GM12873 (cell line): ENCODE measurements at regions not wholly inside any gene's neighbourhood (a gene's known extent, or its start where the extent isn't known, plus 50 kb on each side); places are given as distances from the start of the nearest gene placed in this dataset.

Experiments
- TF ChIP-seq, protein P1 (sequence below): IDR thresholded peaks from 2 replicates; pipeline ENCODE4 v1.5.1; 2012; ENCODE audit warnings: low read depth, mild to moderate bottlenecking, moderate library complexity, low read length, control low read depth; ENCODE audit not compliant: insufficient read depth; ENCODE audit errors: missing control alignments

DNA sequence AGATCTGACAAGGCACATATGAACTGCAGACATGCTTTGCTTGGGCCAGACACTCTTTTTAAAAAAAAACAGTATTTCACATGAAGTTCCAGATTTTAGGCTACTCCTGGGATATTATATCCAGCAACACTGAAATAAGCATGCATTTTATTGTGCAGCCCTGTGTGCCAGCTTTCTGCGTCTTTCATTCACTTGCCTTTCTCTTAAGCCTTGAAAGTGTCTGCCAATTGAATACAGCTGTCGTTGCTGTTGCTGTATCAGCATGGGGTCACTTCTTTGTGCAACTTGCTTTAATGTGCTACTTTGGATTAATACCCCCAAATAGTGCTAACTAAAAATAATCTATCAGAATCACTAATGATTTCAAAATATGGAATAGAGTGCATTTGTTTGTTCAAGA, 657.8 kb downstream of the SLITRK6 start:
- TF ChIP-seq, protein P1, sequence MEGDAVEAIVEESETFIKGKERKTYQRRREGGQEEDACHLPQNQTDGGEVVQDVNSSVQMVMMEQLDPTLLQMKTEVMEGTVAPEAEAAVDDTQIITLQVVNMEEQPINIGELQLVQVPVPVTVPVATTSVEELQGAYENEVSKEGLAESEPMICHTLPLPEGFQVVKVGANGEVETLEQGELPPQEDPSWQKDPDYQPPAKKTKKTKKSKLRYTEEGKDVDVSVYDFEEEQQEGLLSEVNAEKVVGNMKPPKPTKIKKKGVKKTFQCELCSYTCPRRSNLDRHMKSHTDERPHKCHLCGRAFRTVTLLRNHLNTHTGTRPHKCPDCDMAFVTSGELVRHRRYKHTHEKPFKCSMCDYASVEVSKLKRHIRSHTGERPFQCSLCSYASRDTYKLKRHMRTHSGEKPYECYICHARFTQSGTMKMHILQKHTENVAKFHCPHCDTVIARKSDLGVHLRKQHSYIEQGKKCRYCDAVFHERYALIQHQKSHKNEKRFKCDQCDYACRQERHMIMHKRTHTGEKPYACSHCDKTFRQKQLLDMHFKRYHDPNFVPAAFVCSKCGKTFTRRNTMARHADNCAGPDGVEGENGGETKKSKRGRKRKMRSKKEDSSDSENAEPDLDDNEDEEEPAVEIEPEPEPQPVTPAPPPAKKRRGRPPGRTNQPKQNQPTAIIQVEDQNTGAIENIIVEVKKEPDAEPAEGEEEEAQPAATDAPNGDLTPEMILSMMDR = no peak

DNA sequence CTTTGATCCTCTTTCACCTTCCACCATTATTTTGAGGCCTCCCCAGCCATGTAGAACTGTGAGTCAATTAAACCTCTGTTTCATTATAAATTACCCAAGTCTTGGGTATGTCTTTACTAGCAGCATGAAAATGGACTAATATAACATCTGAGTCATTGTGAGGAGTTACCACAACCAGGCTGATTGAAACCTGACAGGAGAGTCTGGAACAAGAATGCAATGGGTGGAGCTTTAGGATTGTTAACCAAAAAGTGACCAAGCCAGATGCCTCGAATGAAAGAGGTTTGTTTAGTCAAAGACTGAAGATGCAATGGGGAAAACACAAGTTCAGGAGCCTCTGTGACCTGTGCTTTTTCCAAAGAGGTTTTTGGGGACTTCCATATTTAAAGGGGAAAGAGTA, 659.0 kb downstream of the SLITRK6 start:
- TF ChIP-seq, protein P1 = no peak

DNA sequence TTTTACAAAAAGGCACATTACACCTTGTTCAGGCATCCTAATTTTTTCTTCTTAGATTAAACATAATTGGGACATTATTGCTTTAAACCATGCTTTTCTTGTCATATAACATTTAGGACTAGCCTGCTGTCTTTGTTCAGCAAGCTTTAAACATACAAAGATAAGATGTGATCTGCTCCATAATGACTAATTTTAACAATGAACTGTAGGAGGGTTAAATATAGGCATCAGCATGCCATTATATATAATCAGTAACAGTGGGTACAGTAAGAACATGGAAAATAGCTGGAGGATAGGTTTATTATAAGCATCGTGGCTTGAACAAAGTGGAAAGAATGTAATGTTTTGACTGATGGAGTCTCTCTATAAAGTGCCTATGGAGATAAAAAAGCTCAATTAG, 661.7 kb downstream of the SLITRK6 start:
- TF ChIP-seq, protein P1 = no peak

DNA sequence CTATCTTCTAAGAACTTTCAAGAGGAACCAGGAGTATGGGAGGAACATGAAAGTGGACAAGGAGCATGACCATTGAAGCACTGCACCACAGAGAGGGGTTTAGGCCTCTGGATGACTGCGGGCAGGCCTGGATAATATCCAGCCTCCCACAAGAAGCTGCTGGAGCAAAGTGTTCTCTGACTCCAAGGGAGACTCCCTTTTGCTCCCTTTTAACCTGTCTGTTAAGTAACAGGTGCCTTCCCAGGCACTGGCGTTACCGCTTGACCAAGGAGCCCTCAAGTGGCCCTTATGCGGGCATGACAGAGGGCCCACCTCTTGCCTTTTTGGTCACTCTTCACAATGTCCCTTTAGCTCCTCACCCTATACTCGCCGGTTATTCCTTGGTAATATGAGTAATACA, 666.2 kb downstream of the SLITRK6 start:
- TF ChIP-seq, protein P1 = no peak

DNA sequence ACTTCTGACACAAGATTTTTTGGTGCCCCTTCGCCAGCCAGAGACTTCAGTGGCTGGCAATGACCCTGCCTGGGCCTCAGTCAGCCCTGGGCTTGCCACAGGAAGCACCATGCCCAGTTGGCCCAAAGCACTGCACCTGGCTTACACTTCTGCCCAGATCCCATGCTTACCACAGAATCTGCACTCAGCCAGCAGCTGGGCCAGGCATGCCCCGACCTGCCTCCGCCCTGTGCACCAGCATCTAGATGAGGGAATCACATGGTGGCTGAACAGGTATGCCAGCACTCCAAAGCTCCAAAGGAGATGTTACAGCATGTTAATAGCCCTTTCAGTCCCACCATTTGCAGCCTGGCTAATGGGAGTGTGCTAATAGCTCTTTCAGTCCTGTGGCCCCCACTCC, 690.9 kb downstream of the SLITRK6 start:
- TF ChIP-seq, protein P1 = no peak

DNA sequence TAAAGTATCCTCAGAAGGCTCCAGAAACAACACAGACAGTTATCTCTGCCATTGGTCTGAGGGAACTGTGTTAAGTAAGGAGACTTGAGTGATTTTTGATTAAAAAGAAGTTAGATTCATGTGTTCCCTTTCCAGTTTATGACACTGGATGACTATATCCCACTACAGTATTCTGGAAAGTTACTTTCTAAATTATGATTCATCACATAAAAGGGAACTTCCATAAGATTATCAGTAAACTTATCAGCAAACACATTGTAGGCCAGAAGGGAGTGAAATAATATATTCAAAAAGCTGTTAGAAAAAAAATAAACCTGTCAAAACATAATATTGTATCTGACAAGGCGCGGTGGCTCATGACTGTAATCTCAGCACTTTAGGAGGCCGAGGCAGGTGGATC, 700.0 kb downstream of the SLITRK6 start:
- TF ChIP-seq, protein P1 = no peak

DNA sequence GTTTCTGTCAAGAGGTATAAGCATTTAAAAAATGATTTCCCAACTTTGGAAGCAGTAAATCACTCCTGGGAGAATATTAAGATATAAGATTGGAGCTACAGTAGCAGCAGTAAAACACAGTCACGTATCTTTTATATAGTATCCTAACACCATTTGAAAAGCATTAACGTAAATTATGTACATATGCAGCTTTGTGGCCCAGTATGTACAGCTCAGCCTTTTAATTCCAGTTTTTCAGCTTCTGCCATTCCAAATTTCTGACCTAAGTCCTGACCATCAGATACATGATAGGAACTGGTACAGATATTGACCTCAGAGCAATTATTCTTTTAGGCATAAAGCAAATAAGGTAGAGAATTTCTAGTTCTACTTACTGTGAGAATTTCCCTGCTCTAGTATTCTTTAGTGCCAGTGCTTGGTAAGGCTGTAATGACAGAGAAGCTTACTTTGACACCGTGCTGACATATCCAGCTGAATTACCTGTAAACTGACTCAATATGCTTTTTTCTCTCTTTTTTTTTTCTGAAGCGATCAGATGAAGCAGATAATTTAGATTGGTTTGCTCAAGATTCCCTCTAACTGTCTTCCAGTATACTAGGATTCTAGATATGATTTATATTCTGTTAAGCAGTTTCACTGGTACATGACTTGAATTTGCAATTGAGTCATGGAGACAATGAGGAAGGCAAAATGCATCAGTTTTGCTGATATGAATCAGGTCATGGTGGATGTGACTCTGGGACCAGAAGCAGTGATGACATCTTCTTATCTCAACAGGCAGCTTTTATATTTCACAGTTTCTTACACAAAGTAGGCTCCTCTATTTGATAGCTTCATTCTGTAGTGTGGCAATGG, 703.6 kb downstream of the SLITRK6 start:
- TF ChIP-seq, protein P1 = no peak
